Naive thymus-derived CD4-positive, alpha-beta T cell (primary cell): ENCODE measurements at regions not wholly inside any gene's neighbourhood (a gene's known extent, or its start where the extent isn't known, plus 50 kb on each side); places are given as distances from the start of the nearest gene placed in this dataset.

Experiments used
- ATAC-seq: fragments of 150-1000 bp; cut with Tn5 transposase; 2 replicates; pipeline ENCODE4 v1.10.0; 2021; ENCODE audit warnings: mild to moderate bottlenecking, moderate library complexity
- CTCF ChIA-PET: fragments of 350-600 bp; sonication (Branson Sonifier 250); formaldehyde crosslinking; loops from one replicate; lab custom pipeline; 2021; ENCODE audit warnings: antibody characterized with exemption; lab: Charles Lee
- POLR2A ChIA-PET: fragments of 350-600 bp; sonication (Branson Sonifier 250); formaldehyde crosslinking; loops from one replicate; lab custom pipeline; 2021; ENCODE audit warnings: antibody characterized with exemption, inconsistent platforms; lab: Charles Lee
- DNase-seq, 9 donors: peaks; one replicate each; pipeline versions ENCODE4 v3.0.0 to v3.0.0-alpha.2; 2020 to 2022; ENCODE audit warnings: mixed read lengths in 1 of 9
- H3K27ac ChIP-seq: one replicate; pipeline ENCODE4 v1.7.0; 2013; ENCODE audit warnings: mild to moderate bottlenecking, low read depth, low read length, moderate library complexity
- H3K27me3 ChIP-seq, 2 donors: one replicate each; pipeline ENCODE4 v1.7.0; 2013; ENCODE audit warnings: low read length in 2 of 2, mild to moderate bottlenecking in 2 of 2, moderate library complexity in 2 of 2; ENCODE audit not compliant: control insufficient read depth in 2 of 2, insufficient read depth in 2 of 2
- H3K36me3 ChIP-seq, 3 experiments: 1 replicate in 2 of 3; 2 replicates in 1 of 3; pipeline ENCODE4 v1.7.0; 2013; ENCODE audit warnings: low read length in 3 of 3, mild to moderate bottlenecking in 3 of 3, moderate library complexity in 1 of 3; ENCODE audit not compliant: insufficient read depth in 3 of 3, control insufficient read depth in 2 of 3
- H3K4me1 ChIP-seq, 2 donors: one replicate each; pipeline ENCODE4 v1.7.0; 2013; ENCODE audit warnings: low read length in 2 of 2, mild to moderate bottlenecking in 2 of 2, moderate library complexity in 1 of 2; ENCODE audit not compliant: control insufficient read depth in 2 of 2, insufficient read depth in 2 of 2
- H3K4me3 ChIP-seq: 2 replicates; pipeline ENCODE4 v1.7.0; 2013; ENCODE audit warnings: mild to moderate bottlenecking, low read length
- H3K9me3 ChIP-seq, 3 experiments: 1 replicate in 2 of 3; 2 replicates in 1 of 3; pipeline ENCODE4 v1.7.0; 2013; ENCODE audit warnings: low read length in 3 of 3; ENCODE audit not compliant: control insufficient read depth in 2 of 3
- H3K27ac Mint-ChIP-seq, 9 donors: one replicate each; pipeline ENCODE4 v1.8.0; 2020 to 2022; ENCODE audit warnings: mixed read lengths in 9 of 9, mild to moderate bottlenecking in 8 of 9, moderate library complexity in 5 of 9, inconsistent platforms in 2 of 9
- H3K27me3 Mint-ChIP-seq, 5 donors: one replicate each; pipeline ENCODE4 v1.8.0; 2021 to 2022; ENCODE audit warnings: mixed read lengths in 5 of 5, mild to moderate bottlenecking in 1 of 5
- H3K36me3 Mint-ChIP-seq, 5 donors: one replicate each; pipeline ENCODE4 v1.8.0; 2020 to 2022; ENCODE audit warnings: mixed read lengths in 5 of 5, mild to moderate bottlenecking in 3 of 5, inconsistent platforms in 1 of 5
- H3K4me1 Mint-ChIP-seq, 7 donors: one replicate each; pipeline ENCODE4 v1.8.0; 2020 to 2022; ENCODE audit warnings: mixed read lengths in 7 of 7, mild to moderate bottlenecking in 3 of 7, inconsistent platforms in 1 of 7
- H3K4me3 Mint-ChIP-seq, 10 donors: one replicate each; pipeline ENCODE4 v1.8.0; 2020 to 2022; ENCODE audit warnings: mild to moderate bottlenecking in 10 of 10, mixed read lengths in 10 of 10, moderate library complexity in 6 of 10, inconsistent platforms in 2 of 10
- H3K9me3 Mint-ChIP-seq, 11 donors: one replicate each; pipeline ENCODE4 v1.8.0; 2020 to 2022; ENCODE audit warnings: mixed read lengths in 11 of 11, mild to moderate bottlenecking in 4 of 11, inconsistent platforms in 1 of 11, moderate library complexity in 1 of 11
- intact Hi-C, 2 donors: fragments of 100-400 bp; cut with micrococcal nuclease; formaldehyde crosslinking; loops; one replicate each; pipeline ENCODE4 v1.15.1; 2023

DNA sequence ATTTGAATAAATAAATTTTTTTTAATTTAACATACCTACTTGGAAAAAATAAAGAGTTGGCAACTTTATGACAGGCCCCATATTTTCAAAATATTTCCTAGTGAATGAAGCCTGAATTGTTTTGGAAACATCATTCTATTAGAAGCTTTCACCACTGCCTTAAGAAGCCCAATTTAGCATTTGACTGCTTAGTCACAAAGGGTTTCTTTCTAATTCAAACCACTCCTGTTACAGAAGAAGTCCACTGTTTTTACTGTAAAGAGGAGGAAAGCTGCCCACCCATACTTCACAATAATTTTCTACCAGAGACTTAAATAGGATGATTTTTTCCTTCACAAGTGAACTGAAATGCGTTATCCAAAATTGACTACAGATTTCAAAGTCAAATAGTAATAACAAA lies 534.6 kb upstream of the PTBP2 start:
- no peaks in the 10 kb centered on the region for H3K4me1 ChIP-seq

DNA sequence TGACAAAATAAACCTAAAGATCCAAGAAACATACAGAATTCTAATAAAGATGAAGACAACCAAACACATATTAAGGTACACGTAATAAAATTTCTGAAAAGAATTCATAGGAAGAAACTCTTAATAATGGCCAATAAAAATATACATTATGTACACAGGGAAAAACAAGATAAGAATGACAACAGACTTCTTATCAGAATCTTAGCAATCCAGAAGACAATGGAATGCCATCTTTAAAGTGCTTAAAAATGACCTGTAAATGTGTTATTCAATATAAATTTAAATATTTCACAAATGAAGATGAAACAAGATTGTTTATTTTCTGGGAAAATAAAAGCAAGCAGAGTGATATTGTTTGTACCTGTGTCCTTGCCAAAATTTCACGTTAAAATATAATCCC lies 530.4 kb upstream of the PTBP2 start:
- peaks cover 0 to 25% (median 11%) of the 10 kb centered on the region in 11 donors for H3K9me3 Mint-ChIP-seq
- Histone ChIP-seq H3K36me3 (no peaks in the 10 kb centered on the region), H3K4me3 (no peak overlapping the region), H3K27ac (no peak overlapping the region), H3K27me3 (no peaks in the 10 kb centered on the region), H3K4me1 (no peaks in the 10 kb centered on the region), H3K9me3 (no peaks in the 10 kb centered on the region)
- no peaks in the 10 kb centered on the region for H3K27me3 Mint-ChIP-seq
- intact Hi-C loops = no loop called here
- no peaks in the 10 kb centered on the region for H3K4me1 Mint-ChIP-seq
- ChIA-PET CTCF (no interaction called here), POLR2A (no interaction called here)
- no peak overlapping the region for H3K4me3 Mint-ChIP-seq
- ATAC-seq (no peak), DNase-seq (no peak)
- no peak overlapping the region for H3K27ac Mint-ChIP-seq
- no peaks in the 10 kb centered on the region for H3K36me3 Mint-ChIP-seq

More for the DNA sequence above, 534.6 kb upstream of the PTBP2 start:
- Mint-ChIP-seq H3K36me3 (no peaks in the 10 kb centered on the region), H3K4me3 (no peak overlapping the region), H3K4me1 (no peaks in the 10 kb centered on the region), H3K27me3 (no peaks in the 10 kb centered on the region), H3K9me3 (peaks cover 0 to 17% (median 10%) of the 10 kb centered on the region in 11 donors), H3K27ac (no peak overlapping the region)
- Histone ChIP-seq H3K9me3 (no peaks in the 10 kb centered on the region), H3K36me3 (no peaks in the 10 kb centered on the region), H3K4me3 (no peak overlapping the region), H3K27ac (no peak overlapping the region), H3K27me3 (no peaks in the 10 kb centered on the region)
- CTCF ChIA-PET = no interaction called here
- POLR2A ChIA-PET = no interaction called here
- no peak for ATAC-seq
- no peak for DNase-seq
- intact Hi-C loops = no loop called here

DNA sequence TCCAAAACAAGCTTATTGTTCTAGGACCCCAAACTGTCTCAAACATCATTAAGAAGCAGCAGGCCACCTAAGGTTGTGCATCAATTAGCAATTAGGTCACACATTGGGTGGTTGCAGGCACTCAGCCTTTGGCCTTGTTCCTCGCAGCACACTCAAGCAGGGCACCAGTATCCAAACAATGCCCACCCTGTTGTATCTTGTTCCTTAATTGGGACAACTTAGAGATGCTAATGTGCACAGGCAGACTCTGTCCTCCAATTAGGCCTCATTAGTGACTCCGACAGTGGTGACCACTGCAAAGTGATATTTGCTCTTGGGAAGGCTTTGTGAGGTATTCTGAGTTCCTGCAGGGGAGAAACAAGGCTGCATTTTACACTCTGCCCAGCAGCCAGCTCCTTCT lies 515.1 kb upstream of the PTBP2 start:
- Mint-ChIP-seq H3K4me3 (no peak overlapping the region), H3K27me3 (no peaks in the 10 kb centered on the region), H3K27ac (no peak overlapping the region), H3K36me3 (peaks cover 0 to 4% (median 0%) of the 10 kb centered on the region in 5 donors), H3K9me3 (peaks cover 0 to 11% (median 2%) of the 10 kb centered on the region in 11 donors), H3K4me1 (no peaks in the 10 kb centered on the region)
- ChIA-PET CTCF (no interaction called here), POLR2A (no interaction called here)
- H3K27ac ChIP-seq = no peak overlapping the region
- intact Hi-C loops = no loop called here
- no peaks in the 10 kb centered on the region for H3K27me3 ChIP-seq
- no peaks in the 10 kb centered on the region for H3K4me1 ChIP-seq
- no peak for DNase-seq
- H3K9me3 ChIP-seq = no peaks in the 10 kb centered on the region
- no peak for ATAC-seq
- no peak overlapping the region for H3K4me3 ChIP-seq
- H3K36me3 ChIP-seq = no peaks in the 10 kb centered on the region

DNA sequence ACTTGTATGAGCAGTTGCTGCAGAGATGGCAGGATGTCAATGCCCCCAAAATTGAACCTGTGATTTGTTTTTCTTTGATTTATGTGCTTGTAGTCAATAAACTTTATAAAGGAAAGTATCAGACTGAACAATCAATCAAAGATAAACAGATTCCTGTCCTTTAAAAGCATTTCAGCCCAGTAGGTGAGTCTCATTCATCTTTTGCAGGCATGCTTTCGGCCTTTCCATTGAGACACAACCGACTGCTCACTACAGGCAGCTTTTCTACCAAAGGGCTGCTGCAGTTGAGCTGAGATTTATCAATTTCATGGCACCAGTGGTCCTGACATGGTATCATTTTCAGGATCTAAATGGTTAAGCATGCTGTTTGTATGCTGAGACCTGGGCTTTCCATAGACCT lies 513.6 kb upstream of the PTBP2 start:
- POLR2A ChIA-PET = no interaction called here
- H3K36me3 ChIP-seq = no peaks in the 10 kb centered on the region
- H3K27ac ChIP-seq = no peak overlapping the region
- Mint-ChIP-seq H3K9me3 (peaks cover 0 to 11% (median 0%) of the 10 kb centered on the region in 11 donors), H3K36me3 (peaks cover 0 to 4% (median 0%) of the 10 kb centered on the region in 5 donors), H3K4me1 (no peaks in the 10 kb centered on the region), H3K27ac (no peak overlapping the region), H3K27me3 (no peaks in the 10 kb centered on the region), H3K4me3 (no peak overlapping the region)
- CTCF ChIA-PET = no interaction called here
- no peak overlapping the region for H3K4me3 ChIP-seq
- H3K9me3 ChIP-seq = no peaks in the 10 kb centered on the region
- no peaks in the 10 kb centered on the region for H3K4me1 ChIP-seq
- no peak for ATAC-seq
- intact Hi-C loops = no loop called here
- DNase-seq = no peak
- no peaks in the 10 kb centered on the region for H3K27me3 ChIP-seq

DNA sequence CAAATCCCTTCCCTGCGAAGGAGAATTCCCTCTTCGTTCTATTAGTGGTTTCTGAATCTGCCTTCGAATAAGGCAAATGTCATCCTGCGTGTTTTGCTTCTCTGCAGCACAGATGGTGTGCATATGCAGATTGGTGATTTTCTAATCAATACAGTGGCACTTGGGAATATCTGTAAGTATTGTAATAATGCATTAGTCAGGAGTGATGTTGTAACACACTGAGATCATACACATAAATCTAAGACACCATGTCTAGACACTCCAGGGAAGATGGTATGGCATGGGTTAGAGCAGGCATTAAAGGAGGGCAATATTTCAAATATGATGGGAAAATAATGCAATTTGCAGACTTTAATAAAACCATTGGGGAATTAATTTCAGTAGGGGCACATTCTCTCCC lies 513.2 kb upstream of the PTBP2 start:
- Histone ChIP-seq H3K9me3 (no peaks in the 10 kb centered on the region), H3K4me1 (no peaks in the 10 kb centered on the region), H3K36me3 (no peaks in the 10 kb centered on the region), H3K27me3 (no peaks in the 10 kb centered on the region), H3K27ac (no peak overlapping the region), H3K4me3 (no peak overlapping the region)
- H3K4me3 Mint-ChIP-seq = no peak overlapping the region
- ChIA-PET POLR2A (no interaction called here), CTCF (no interaction called here)
- intact Hi-C loops = no loop called here
- DNase-seq = no peak
- ATAC-seq = no peak
- H3K36me3 Mint-ChIP-seq = peaks cover 0 to 4% (median 0%) of the 10 kb centered on the region in 5 donors
- no peak overlapping the region for H3K27ac Mint-ChIP-seq
- peaks cover 0 to 11% (median 0%) of the 10 kb centered on the region in 11 donors for H3K9me3 Mint-ChIP-seq
- no peaks in the 10 kb centered on the region for H3K27me3 Mint-ChIP-seq
- H3K4me1 Mint-ChIP-seq = no peaks in the 10 kb centered on the region

DNA sequence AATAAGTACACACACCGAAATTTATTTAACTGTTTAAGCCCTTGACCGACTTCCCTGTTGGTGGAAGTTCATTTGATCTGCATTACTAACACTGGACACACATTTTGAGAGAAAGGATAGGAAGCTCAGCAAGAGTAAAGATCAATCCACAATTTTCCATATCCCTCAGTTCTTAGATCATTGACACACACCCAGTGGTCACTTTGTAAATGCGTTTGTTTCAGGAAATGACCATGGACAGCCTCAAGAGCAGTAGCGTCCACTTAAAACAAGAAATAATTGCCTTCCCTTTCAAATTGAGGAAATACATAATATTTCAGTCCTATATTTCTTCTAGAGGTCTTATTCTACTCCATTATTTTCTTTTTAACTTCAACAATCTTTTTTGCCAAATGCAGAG lies 511.5 kb upstream of the PTBP2 start:
- H3K9me3 Mint-ChIP-seq = peaks cover 0 to 6% (median 0%) of the 10 kb centered on the region in 11 donors
- no peak overlapping the region for H3K27ac ChIP-seq
- no peaks in the 10 kb centered on the region for H3K36me3 ChIP-seq
- POLR2A ChIA-PET = no interaction called here
- H3K36me3 Mint-ChIP-seq = peaks cover 0 to 4% (median 0%) of the 10 kb centered on the region in 5 donors
- H3K27ac Mint-ChIP-seq = no peak overlapping the region
- no peaks in the 10 kb centered on the region for H3K9me3 ChIP-seq
- CTCF ChIA-PET = no interaction called here
- intact Hi-C loops = no loop called here
- no peak overlapping the region for H3K4me3 Mint-ChIP-seq
- DNase-seq (no peak), ATAC-seq (no peak)
- no peak overlapping the region for H3K4me3 ChIP-seq
- H3K4me1 ChIP-seq = no peaks in the 10 kb centered on the region
- H3K27me3 ChIP-seq = no peaks in the 10 kb centered on the region
- H3K27me3 Mint-ChIP-seq = no peaks in the 10 kb centered on the region
- H3K4me1 Mint-ChIP-seq = no peaks in the 10 kb centered on the region

DNA sequence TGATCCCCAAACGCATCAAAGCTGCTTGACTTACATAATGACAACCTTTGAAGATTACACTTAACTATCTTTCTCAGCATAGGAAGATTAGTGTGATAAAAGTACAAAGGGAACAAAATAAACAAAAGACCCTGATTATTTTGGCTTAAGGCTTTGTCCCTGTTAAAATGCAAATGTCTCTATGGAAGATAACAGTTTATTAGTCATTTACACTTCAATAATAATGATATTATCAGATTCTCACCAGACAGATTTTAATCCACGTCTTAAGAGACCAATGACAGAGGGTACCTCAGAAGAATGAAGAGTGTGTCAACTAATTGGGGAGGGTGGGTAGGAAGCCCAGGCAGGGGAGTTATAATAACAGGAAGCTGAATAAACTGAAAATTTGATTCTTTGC lies 510.4 kb upstream of the PTBP2 start:
- DNase-seq (no peak), ATAC-seq (no peak)
- no peak overlapping the region for H3K4me3 Mint-ChIP-seq
- H3K4me1 Mint-ChIP-seq = no peaks in the 10 kb centered on the region
- peaks cover 0 to 4% (median 0%) of the 10 kb centered on the region in 5 donors for H3K36me3 Mint-ChIP-seq
- H3K9me3 Mint-ChIP-seq = peaks cover 0 to 6% (median 0%) of the 10 kb centered on the region in 11 donors
- POLR2A ChIA-PET = no interaction called here
- peak overlapping the region in 1 of 9 donors; percentile 42 for H3K27ac Mint-ChIP-seq
- intact Hi-C loops = no loop called here
- Histone ChIP-seq H3K4me3 (no peak overlapping the region), H3K27me3 (no peaks in the 10 kb centered on the region), H3K36me3 (no peaks in the 10 kb centered on the region), H3K27ac (no peak overlapping the region), H3K9me3 (no peaks in the 10 kb centered on the region), H3K4me1 (no peaks in the 10 kb centered on the region)
- CTCF ChIA-PET = no interaction called here
- no peaks in the 10 kb centered on the region for H3K27me3 Mint-ChIP-seq
